ENCODE measurements at regions not wholly inside any gene's neighbourhood (a gene's known extent, or its start where the extent isn't known, plus 50 kb on each side); places are given as distances from the start of the nearest gene placed in this dataset.

DNA sequence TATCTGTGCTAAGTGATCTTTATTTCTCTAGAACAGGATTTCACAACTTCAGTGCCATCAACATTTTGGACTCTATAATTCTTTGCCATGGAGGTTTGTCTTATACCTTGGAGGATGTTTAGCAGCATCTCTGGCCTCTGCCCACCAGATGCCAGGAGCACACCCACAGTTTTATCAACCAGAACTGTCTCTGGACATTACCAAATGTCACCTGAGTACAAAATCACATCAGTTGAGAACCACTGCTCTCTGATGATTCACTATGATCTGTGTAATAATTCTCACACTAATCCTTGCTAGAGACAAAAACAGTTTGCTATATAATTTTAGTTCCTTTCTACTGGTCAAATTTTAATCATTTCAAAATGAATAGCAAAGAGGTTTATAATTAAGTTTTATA is 102.8 kb upstream of the AMZ2 start (continued):
- no peak for TF ChIP-seq MAZ (IDR thresholded peaks at IDR 0.05; ENCODE audit: borderline replicate concordance, low read depth, low read length)

DNA sequence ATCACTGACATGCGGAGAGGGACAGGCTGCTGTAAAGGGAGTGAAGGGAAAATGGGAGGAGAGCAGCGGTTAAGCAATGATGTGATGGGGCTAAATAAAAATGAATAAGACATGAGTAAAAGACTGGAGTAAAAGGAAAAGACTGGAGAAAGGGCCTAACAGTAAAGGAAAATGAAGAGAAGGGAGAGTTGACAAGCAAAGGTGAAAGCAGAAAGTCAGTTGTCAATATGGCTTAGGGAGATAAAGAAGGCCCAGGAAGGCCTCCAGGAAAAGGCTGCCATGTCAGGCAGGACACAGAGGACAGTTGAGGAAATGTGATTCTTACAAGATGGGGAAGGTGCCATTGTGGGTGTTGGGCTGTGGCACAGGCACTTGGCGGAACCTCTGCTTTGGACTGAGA is 98.9 kb upstream of the AMZ2 start:
- POLR2A ChIA-PET: no interaction called here
- H3K27ac ChIP-seq: no peak overlapping the region
- H3K4me3 ChIP-seq: no peak overlapping the region
- H3K4me1 ChIP-seq: no peaks in the 10 kb centered on the region
- WGBS (ENCODE audit: missing lambda C conversion rate): 92% methylated on average over 3 of the region's 3 CpGs
- DNase-seq (ENCODE audit: low read depth in 1 of 2, low spot score in 1 of 2) (no peak), FAIRE-seq (no peak), ATAC-seq (no peak)
- no peaks in the 10 kb centered on the region for H3K9me3 ChIP-seq
- no peak for TF ChIP-seq PHF8 (IDR thresholded peaks at IDR 0.05; ENCODE audit: borderline replicate concordance, low read depth)
- no peak for TF ChIP-seq EHF (CRISPR knock-in tag; IDR thresholded peaks at IDR 0.05)
- TF ChIP-seq TP53 (CRISPR knock-in tag; IDR thresholded peaks at IDR 0.05): no peak
- TF ChIP-seq HEYL (CRISPR knock-in tag; IDR thresholded peaks at IDR 0.05): no peak
- TF ChIP-seq POLR2A (IDR thresholded peaks at IDR 0.05; ENCODE audit: low read length): no peak
- TF ChIP-seq, protein P1, sequence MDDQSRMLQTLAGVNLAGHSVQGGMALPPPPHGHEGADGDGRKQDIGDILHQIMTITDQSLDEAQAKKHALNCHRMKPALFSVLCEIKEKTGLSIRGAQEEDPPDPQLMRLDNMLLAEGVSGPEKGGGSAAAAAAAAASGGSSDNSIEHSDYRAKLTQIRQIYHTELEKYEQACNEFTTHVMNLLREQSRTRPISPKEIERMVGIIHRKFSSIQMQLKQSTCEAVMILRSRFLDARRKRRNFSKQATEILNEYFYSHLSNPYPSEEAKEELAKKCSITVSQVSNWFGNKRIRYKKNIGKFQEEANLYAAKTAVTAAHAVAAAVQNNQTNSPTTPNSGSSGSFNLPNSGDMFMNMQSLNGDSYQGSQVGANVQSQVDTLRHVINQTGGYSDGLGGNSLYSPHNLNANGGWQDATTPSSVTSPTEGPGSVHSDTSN (IDR thresholded peaks at IDR 0.05): no peak
- no peak for TF ChIP-seq POLR2AphosphoS2 (conservative IDR thresholded peaks at IDR 0.05; ENCODE audit: low read length)
- TF ChIP-seq ZSCAN20 (CRISPR knock-in tag; IDR thresholded peaks at IDR 0.05): no peak
- TF ChIP-seq SMC3 (IDR thresholded peaks at IDR 0.05): no peak
- CTCF ChIA-PET: interaction anchor here (0.9 to 2.2 kb wide), 3 partner anchors 13 to 23 kb away, joined by 3 to 6 read pairs (median 3); no protein-coding TSS in a partner anchor
- no peak overlapping the region for H3K4me2 ChIP-seq

DNA sequence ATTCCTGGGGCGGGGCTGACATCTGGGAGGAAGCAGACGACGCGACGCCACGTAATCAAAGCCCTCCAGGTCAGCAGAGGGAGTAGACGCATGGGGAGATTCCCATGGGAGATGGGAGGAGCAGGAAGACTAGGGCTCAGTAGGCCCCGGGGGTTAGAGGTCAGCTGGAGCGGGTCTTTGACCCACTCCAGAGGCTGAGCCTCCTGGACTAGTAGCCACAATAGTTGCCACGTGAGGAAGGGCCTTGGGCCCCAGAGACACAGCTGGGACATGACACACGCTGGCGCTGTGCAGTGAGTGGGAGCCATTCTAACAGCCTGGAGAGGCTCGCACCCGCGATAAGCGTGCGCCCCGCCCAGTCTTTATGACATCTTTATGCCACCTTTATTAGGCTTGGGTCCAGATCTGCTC is 95.7 kb upstream of the AMZ2 start:
- ATAC-seq: no peak
- Histone ChIP-seq H3K4me2 (no peak overlapping the region), H3K9me3 (no peaks in the 10 kb centered on the region), H3K4me1 (no peaks in the 10 kb centered on the region), H3K27ac (no peak overlapping the region), H3K4me3 (no peak overlapping the region)
- CTCF ChIA-PET: interaction anchor here (0.5 to 0.7 kb wide), 2 partner anchors 15 to 396 kb away, joined by 3 read pairs; no protein-coding TSS in a partner anchor
- no peak for TF ChIP-seq HDAC2 (IDR thresholded peaks at IDR 0.05)
- no peak for TF ChIP-seq ZC3H11A (IDR thresholded peaks at IDR 0.05)
- TF ChIP-seq, protein P2, sequence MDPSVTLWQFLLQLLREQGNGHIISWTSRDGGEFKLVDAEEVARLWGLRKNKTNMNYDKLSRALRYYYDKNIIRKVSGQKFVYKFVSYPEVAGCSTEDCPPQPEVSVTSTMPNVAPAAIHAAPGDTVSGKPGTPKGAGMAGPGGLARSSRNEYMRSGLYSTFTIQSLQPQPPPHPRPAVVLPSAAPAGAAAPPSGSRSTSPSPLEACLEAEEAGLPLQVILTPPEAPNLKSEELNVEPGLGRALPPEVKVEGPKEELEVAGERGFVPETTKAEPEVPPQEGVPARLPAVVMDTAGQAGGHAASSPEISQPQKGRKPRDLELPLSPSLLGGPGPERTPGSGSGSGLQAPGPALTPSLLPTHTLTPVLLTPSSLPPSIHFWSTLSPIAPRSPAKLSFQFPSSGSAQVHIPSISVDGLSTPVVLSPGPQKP (IDR thresholded peaks at IDR 0.05; ENCODE audit: low read depth, low read length): no peak
- no peak for TF ChIP-seq HOXA7 (CRISPR knock-in tag; IDR thresholded peaks at IDR 0.05)
- TF ChIP-seq CEBPB (IDR thresholded peaks at IDR 0.05): no peak
- TF ChIP-seq TFCP2L1 (CRISPR knock-in tag; IDR thresholded peaks at IDR 0.05): no peak
- no peak for TF ChIP-seq ZNF302 (CRISPR knock-in tag; IDR thresholded peaks at IDR 0.05)
- TF ChIP-seq, protein P3, sequence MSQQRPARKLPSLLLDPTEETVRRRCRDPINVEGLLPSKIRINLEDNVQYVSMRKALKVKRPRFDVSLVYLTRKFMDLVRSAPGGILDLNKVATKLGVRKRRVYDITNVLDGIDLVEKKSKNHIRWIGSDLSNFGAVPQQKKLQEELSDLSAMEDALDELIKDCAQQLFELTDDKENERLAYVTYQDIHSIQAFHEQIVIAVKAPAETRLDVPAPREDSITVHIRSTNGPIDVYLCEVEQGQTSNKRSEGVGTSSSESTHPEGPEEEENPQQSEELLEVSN (IDR thresholded peaks at IDR 0.05; ENCODE audit: borderline replicate concordance, low read depth): no peak
- TF ChIP-seq, protein P4, sequence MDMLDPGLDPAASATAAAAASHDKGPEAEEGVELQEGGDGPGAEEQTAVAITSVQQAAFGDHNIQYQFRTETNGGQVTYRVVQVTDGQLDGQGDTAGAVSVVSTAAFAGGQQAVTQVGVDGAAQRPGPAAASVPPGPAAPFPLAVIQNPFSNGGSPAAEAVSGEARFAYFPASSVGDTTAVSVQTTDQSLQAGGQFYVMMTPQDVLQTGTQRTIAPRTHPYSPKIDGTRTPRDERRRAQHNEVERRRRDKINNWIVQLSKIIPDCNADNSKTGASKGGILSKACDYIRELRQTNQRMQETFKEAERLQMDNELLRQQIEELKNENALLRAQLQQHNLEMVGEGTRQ (IDR thresholded peaks at IDR 0.05): no peak
- WGBS (ENCODE audit: missing lambda C conversion rate): 86% methylated on average over 18 of the region's 18 CpGs
- no peak for DNase-seq (ENCODE audit: low read depth in 1 of 2, low spot score in 1 of 2)
- POLR2A ChIA-PET: no interaction called here
- FAIRE-seq: no peak

DNA sequence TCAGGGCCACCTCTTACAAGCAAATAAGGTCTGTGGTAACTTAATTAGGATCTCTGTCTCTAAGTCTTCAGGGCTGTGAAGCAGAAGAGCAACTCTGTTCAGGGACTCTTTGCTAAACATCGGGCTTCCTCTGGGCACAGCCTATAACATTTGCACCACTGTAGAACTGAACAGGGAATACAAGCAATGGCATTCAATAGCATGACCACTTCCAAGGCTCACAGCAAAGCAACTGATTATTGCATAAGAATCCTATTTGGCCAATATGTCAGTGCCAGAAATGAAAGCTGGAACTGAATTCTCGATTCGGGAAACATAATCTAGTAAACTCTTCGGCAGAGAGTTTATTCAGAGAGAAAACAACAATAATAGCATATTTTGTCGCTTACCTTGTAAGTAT is 92.2 kb upstream of the AMZ2 start:
- DNase-seq (ENCODE audit: low read depth in 1 of 2, low spot score in 1 of 2) (no peak), FAIRE-seq (no peak), ATAC-seq (no peak)
- no peaks in the 10 kb centered on the region for H3K9me3 ChIP-seq
- no peaks in the 10 kb centered on the region for H3K4me1 ChIP-seq
- ChIA-PET POLR2A (no interaction called here), CTCF (no interaction called here)
- no peak overlapping the region for H3K27ac ChIP-seq
- no peak overlapping the region for H3K4me2 ChIP-seq
- H3K4me3 ChIP-seq: no peak overlapping the region
- 87% methylated on average over 5 of the region's 5 CpGs for WGBS (ENCODE audit: missing lambda C conversion rate)
- TF ChIP-seq CBX2 (IDR thresholded peaks at IDR 0.05; ENCODE audit: borderline replicate concordance, low read depth): no peak
- TF ChIP-seq, protein P5, sequence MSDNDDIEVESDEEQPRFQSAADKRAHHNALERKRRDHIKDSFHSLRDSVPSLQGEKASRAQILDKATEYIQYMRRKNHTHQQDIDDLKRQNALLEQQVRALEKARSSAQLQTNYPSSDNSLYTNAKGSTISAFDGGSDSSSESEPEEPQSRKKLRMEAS (IDR thresholded peaks at IDR 0.05): no peak
- TF ChIP-seq NFE2L2 (conservative IDR thresholded peaks at IDR 0.05; ENCODE audit: low read length): no peak
- TF ChIP-seq, protein P6, sequence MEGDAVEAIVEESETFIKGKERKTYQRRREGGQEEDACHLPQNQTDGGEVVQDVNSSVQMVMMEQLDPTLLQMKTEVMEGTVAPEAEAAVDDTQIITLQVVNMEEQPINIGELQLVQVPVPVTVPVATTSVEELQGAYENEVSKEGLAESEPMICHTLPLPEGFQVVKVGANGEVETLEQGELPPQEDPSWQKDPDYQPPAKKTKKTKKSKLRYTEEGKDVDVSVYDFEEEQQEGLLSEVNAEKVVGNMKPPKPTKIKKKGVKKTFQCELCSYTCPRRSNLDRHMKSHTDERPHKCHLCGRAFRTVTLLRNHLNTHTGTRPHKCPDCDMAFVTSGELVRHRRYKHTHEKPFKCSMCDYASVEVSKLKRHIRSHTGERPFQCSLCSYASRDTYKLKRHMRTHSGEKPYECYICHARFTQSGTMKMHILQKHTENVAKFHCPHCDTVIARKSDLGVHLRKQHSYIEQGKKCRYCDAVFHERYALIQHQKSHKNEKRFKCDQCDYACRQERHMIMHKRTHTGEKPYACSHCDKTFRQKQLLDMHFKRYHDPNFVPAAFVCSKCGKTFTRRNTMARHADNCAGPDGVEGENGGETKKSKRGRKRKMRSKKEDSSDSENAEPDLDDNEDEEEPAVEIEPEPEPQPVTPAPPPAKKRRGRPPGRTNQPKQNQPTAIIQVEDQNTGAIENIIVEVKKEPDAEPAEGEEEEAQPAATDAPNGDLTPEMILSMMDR (IDR thresholded peaks at IDR 0.05): no peak
- TF ChIP-seq CHD4 (IDR thresholded peaks at IDR 0.05; ENCODE audit: borderline replicate concordance): no peak
- TF ChIP-seq, protein P7, sequence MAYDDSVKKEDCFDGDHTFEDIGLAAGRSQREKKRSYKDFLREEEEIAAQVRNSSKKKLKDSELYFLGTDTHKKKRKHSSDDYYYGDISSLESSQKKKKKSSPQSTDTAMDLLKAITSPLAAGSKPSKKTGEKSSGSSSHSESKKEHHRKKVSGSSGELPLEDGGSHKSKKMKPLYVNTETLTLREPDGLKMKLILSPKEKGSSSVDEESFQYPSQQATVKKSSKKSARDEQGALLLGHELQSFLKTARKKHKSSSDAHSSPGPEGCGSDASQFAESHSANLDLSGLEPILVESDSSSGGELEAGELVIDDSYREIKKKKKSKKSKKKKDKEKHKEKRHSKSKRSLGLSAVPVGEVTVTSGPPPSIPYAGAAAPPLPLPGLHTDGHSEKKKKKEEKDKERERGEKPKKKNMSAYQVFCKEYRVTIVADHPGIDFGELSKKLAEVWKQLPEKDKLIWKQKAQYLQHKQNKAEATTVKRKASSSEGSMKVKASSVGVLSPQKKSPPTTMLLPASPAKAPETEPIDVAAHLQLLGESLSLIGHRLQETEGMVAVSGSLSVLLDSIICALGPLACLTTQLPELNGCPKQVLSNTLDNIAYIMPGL (CRISPR knock-in tag; IDR thresholded peaks at IDR 0.05; ENCODE audit: borderline replicate concordance): no peak
- no peak for TF ChIP-seq NR3C1 (IDR thresholded peaks at IDR 0.05)
